HPDE6-E6E7 (cell line): ENCODE measurements at regions not wholly inside any gene's neighbourhood (a gene's known extent, or its start where the extent isn't known, plus 50 kb on each side); places are given as distances from the start of the nearest gene placed in this dataset.

ENCODE experiments used
- DNase-seq: peaks from one replicate; pipeline ENCODE4 v3.0.0; 2011; ENCODE audit warnings: missing footprints; ENCODE audit errors: extremely low spot score

GRCh38 chr9:107431461-107431860, 58.1 kb downstream of the KLF4 start:
- no peak for DNase-seq

- no peak for DNase-seq
Measured at GRCh38 chr9:107430071-107430470, 59.5 kb downstream of the KLF4 start.

GRCh38 chr9:107426126-107426525, 63.4 kb downstream of the KLF4 start:
- DNase-seq, result no peak

GRCh38 chr9:107425101-107426025, 64.2 kb downstream of the KLF4 start:
- no peak for DNase-seq

- no peak for DNase-seq
Measured at GRCh38 chr9:107423540-107423939, 66.0 kb downstream of the KLF4 start.

GRCh38 chr9:107422189-107423185, 67.1 kb downstream of the KLF4 start:
- peak; percentile 71 for DNase-seq

- no peak for DNase-seq
Measured at GRCh38 chr9:107410420-107410819, 79.1 kb downstream of the KLF4 start.

- peak; percentile 40 for DNase-seq
Measured at GRCh38 chr9:107409581-107410389, 79.8 kb downstream of the KLF4 start.

GRCh38 chr9:107407675-107408074, 81.9 kb downstream of the KLF4 start:
- no peak for DNase-seq

GRCh38 chr9:107405511-107405910, 84.1 kb downstream of the KLF4 start:
- no peak for DNase-seq

GRCh38 chr9:107404736-107405135, 84.8 kb downstream of the KLF4 start:
- no peak for DNase-seq

GRCh38 chr9:107404161-107404560, 85.4 kb downstream of the KLF4 start:
- DNase-seq, result no peak

GRCh38 chr9:107397076-107398044, 92.2 kb downstream of the KLF4 start:
- no peak for DNase-seq

- DNase-seq, result no peak
Measured at GRCh38 chr9:107394264-107394663, 95.3 kb downstream of the KLF4 start.

GRCh38 chr9:107390778-107391177, 98.8 kb downstream of the KLF4 start:
- no peak for DNase-seq

GRCh38 chr9:107390279-107390678, 99.3 kb downstream of the KLF4 start:
- DNase-seq, result no peak

- DNase-seq, result peak; percentile 95
Measured at GRCh38 chr9:107389617-107390071, 99.9 kb downstream of the KLF4 start.

- DNase-seq, result no peak
Measured at GRCh38 chr9:107388890-107389289, 100.7 kb downstream of the KLF4 start.

- no peak for DNase-seq
Measured at GRCh38 chr9:107387409-107387808, 102.2 kb downstream of the KLF4 start.

GRCh38 chr9:107386396-107386795, 103.2 kb downstream of the KLF4 start:
- no peak for DNase-seq
